AG10803 (cell line): ENCODE measurements at regions not wholly inside any gene's neighbourhood (a gene's known extent, or its start where the extent isn't known, plus 50 kb on each side); places are given as distances from the start of the nearest gene placed in this dataset.

Source experiments
- DNase-seq: peaks from one replicate; pipeline ENCODE4 v3.0.0; 2010; ENCODE audit warnings: low read depth
- H3K4me3 ChIP-seq: 2 replicates; pipeline ENCODE4 v1.5.1; 2011; ENCODE audit warnings: mild to moderate bottlenecking, low read length, control low read depth
- CTCF ChIP-seq: conservative IDR thresholded peaks from 2 replicates; pipeline ENCODE4 v1.5.1; 2011; ENCODE audit warnings: mild to moderate bottlenecking, low read length, control low read depth, inconsistent platforms

GRCh38 chr14:50053935-50054334 is 62.4 kb downstream of the VCPKMT start:
- TF ChIP-seq CTCF, result no peak
- no peak for DNase-seq
- no peak overlapping the region for H3K4me3 ChIP-seq

GRCh38 chr14:50055461-50056228 is 60.7 kb downstream of the VCPKMT start:
- H3K4me3 ChIP-seq, result no peak overlapping the region
- TF ChIP-seq CTCF, result no peak; the same call in 1 of the 2 replicates
- DNase-seq, result no peak

GRCh38 chr14:50056435-50056834 is 59.9 kb downstream of the VCPKMT start:
- DNase-seq, result no peak
- no peak overlapping the region for H3K4me3 ChIP-seq
- TF ChIP-seq CTCF, result no peak

- TF ChIP-seq CTCF, result no peak
- DNase-seq, result no peak
- H3K4me3 ChIP-seq, result no peak overlapping the region
Measured at GRCh38 chr14:50057331-50057730, 59.0 kb downstream of the VCPKMT start.

- H3K4me3 ChIP-seq, result no peak overlapping the region
- no peak for TF ChIP-seq CTCF
- no peak for DNase-seq
Measured at GRCh38 chr14:50058113-50058512, 58.3 kb downstream of the VCPKMT start.
